ENCODE measurements at regions not wholly inside any gene's neighbourhood (a gene's known extent, or its start where the extent isn't known, plus 50 kb on each side); places are given as distances from the start of the nearest gene placed in this dataset.

GRCh38 chr6:50330963-50331362 is 281.2 kb upstream of the DEFB112 start:
- no peak for TF ChIP-seq ATF6 (CRISPR knock-in tag; IDR thresholded peaks at IDR 0.05)
- no peak for TF ChIP-seq HMGXB4 (CRISPR knock-in tag; IDR thresholded peaks at IDR 0.05)
- TF ChIP-seq CREB1 (CRISPR knock-in tag; IDR thresholded peaks at IDR 0.05) = no peak
- no peak for TF ChIP-seq NR2C2 (CRISPR knock-in tag; IDR thresholded peaks at IDR 0.05)
- TF ChIP-seq ESRRA (CRISPR knock-in tag; IDR thresholded peaks at IDR 0.05; ENCODE audit: borderline replicate concordance) = no peak
- no peak for TF ChIP-seq TEAD4 (CRISPR knock-in tag; IDR thresholded peaks at IDR 0.05)
- TF ChIP-seq CTCF (IDR thresholded peaks at IDR 0.05) = no peak
- no peak for TF ChIP-seq IRF1 (CRISPR knock-in tag; IDR thresholded peaks at IDR 0.05)
- TF ChIP-seq, protein P1, sequence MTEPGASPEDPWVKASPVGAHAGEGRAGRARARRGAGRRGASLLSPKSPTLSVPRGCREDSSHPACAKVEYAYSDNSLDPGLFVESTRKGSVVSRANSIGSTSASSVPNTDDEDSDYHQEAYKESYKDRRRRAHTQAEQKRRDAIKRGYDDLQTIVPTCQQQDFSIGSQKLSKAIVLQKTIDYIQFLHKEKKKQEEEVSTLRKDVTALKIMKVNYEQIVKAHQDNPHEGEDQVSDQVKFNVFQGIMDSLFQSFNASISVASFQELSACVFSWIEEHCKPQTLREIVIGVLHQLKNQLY (CRISPR knock-in tag; IDR thresholded peaks at IDR 0.05) = no peak
- TF ChIP-seq USF2 (CRISPR knock-in tag; IDR thresholded peaks at IDR 0.05) = no peak
- TF ChIP-seq ATF2 (CRISPR knock-in tag; IDR thresholded peaks at IDR 0.05; ENCODE audit: borderline replicate concordance, low read depth) = no peak
- TF ChIP-seq ZNF416 (CRISPR knock-in tag; IDR thresholded peaks at IDR 0.05) = no peak
- no peak for TF ChIP-seq SMAD3 (CRISPR knock-in tag; IDR thresholded peaks at IDR 0.05; ENCODE audit: borderline replicate concordance)
- TF ChIP-seq, protein P2, sequence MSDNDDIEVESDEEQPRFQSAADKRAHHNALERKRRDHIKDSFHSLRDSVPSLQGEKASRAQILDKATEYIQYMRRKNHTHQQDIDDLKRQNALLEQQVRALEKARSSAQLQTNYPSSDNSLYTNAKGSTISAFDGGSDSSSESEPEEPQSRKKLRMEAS (CRISPR knock-in tag; IDR thresholded peaks at IDR 0.05) = no peak

Measured in WTC11 (cell line).